Kidney (tissue), 13 donors: ENCODE measurements at regions not wholly inside any gene's neighbourhood (a gene's known extent, or its start where the extent isn't known, plus 50 kb on each side); places are given as distances from the start of the nearest gene placed in this dataset.

Experiments used
- DNase-seq, 5 donors: peaks; one replicate each; pipeline ENCODE4 v3.0.0-alpha.2; 2013 to 2020
- FAIRE-seq: peaks from 2 replicates; lab custom pipeline; 2012; peaks lifted over from hg19 to GRCh38; lab: Jason Lieb, UNC
- H3K27ac ChIP-seq, 2 donors: one replicate each; pipeline ENCODE4 v1.7.0; 2013; ENCODE audit warnings: low read depth in 2 of 2, low read length in 2 of 2, inconsistent platforms in 1 of 2
- H3K27me3 ChIP-seq: one replicate; pipeline ENCODE4 v1.7.1; 2013; ENCODE audit warnings: low read length, inconsistent platforms; ENCODE audit not compliant: control insufficient read depth, insufficient read depth
- H3K36me3 ChIP-seq, 3 donors: one replicate each; pipeline versions ENCODE4 v1.7.0 to v1.7.1; 2013; ENCODE audit warnings: low read length in 3 of 3, control low read depth in 1 of 3, inconsistent platforms in 1 of 3; ENCODE audit not compliant: insufficient read depth in 3 of 3, control insufficient read depth in 2 of 3
- H3K4me1 ChIP-seq, 3 donors: one replicate each; pipeline versions ENCODE4 v1.7.0 to v1.7.1; 2013; ENCODE audit warnings: low read length in 3 of 3, inconsistent platforms in 1 of 3, low read depth in 1 of 3; ENCODE audit not compliant: control insufficient read depth in 2 of 3, insufficient read depth in 2 of 3
- H3K4me3 ChIP-seq, 3 donors: one replicate each; pipeline versions ENCODE4 v1.7.0 to v1.8.1; 2013; ENCODE audit warnings: low read length in 3 of 3, control low read depth in 1 of 3, inconsistent platforms in 1 of 3
- H3K9ac ChIP-seq, 3 donors: one replicate each; pipeline versions ENCODE4 v1.7.0 to v1.7.1; 2013; ENCODE audit warnings: low read length in 3 of 3, control low read depth in 1 of 3, inconsistent platforms in 1 of 3
- H3K9me3 ChIP-seq, 3 donors: one replicate each; pipeline versions ENCODE4 v1.7.0 to v1.7.1; 2013; ENCODE audit warnings: low read length in 3 of 3, control low read depth in 1 of 3, inconsistent platforms in 1 of 3; ENCODE audit not compliant: control insufficient read depth in 2 of 3, insufficient read depth in 1 of 3
- intact Hi-C: fragments of 100-400 bp; cut with DNase I; formaldehyde crosslinking; loops from one replicate; pipeline ENCODE4 v1.11.1; 2022
- TF ChIP-seq, protein P1 (sequence below): IDR thresholded peaks from 3 replicates; pipeline ENCODE4 v1.5.1; 2012; ENCODE audit warnings: mild to moderate bottlenecking, moderate library complexity, borderline replicate concordance; ENCODE audit not compliant: insufficient read depth; ENCODE audit errors: extremely low read depth
- donor health status: control.
- donor health status: control.
- donor health status: control.
- donor health status: control.
- donor health status: control.
- donor health status: DM: yes; HTN: yes; CAD: no.
- donor health status: Normal renal cell carcinoma (clear cell type).

DNA sequence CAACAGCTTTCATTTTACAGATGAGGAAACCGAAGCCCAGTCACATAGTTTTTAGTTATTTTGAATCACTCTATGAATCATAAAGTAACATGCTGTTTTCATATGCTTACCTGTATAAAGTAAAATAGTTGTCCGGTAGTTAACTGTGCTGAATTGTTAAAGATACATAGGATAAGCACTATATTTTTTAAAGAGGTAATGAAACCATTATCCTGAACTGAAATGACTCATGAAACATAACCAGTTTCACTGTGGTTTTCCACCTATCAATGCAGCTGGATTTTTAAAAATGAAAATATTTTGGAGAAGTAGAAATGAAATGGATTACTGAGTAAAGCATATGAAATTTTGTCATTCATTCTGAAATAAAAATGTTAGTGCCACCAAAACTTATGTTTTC, 655.0 kb downstream of the OLFM4 start:
- FAIRE-seq: no peak
- H3K4me3 ChIP-seq: no peak overlapping the region
- no peak overlapping the region for H3K9ac ChIP-seq
- H3K36me3 ChIP-seq: no peaks in the 10 kb centered on the region
- H3K9me3 ChIP-seq: peaks cover 0 to 2% (median 0%) of the 10 kb centered on the region in 3 donors
- intact Hi-C loops: no loop called here
- no peaks in the 10 kb centered on the region for H3K27me3 ChIP-seq
- TF ChIP-seq, protein P1, sequence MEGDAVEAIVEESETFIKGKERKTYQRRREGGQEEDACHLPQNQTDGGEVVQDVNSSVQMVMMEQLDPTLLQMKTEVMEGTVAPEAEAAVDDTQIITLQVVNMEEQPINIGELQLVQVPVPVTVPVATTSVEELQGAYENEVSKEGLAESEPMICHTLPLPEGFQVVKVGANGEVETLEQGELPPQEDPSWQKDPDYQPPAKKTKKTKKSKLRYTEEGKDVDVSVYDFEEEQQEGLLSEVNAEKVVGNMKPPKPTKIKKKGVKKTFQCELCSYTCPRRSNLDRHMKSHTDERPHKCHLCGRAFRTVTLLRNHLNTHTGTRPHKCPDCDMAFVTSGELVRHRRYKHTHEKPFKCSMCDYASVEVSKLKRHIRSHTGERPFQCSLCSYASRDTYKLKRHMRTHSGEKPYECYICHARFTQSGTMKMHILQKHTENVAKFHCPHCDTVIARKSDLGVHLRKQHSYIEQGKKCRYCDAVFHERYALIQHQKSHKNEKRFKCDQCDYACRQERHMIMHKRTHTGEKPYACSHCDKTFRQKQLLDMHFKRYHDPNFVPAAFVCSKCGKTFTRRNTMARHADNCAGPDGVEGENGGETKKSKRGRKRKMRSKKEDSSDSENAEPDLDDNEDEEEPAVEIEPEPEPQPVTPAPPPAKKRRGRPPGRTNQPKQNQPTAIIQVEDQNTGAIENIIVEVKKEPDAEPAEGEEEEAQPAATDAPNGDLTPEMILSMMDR: no peak
- no peaks in the 10 kb centered on the region for H3K4me1 ChIP-seq
- DNase-seq: no peak
- H3K27ac ChIP-seq: no peak overlapping the region

DNA sequence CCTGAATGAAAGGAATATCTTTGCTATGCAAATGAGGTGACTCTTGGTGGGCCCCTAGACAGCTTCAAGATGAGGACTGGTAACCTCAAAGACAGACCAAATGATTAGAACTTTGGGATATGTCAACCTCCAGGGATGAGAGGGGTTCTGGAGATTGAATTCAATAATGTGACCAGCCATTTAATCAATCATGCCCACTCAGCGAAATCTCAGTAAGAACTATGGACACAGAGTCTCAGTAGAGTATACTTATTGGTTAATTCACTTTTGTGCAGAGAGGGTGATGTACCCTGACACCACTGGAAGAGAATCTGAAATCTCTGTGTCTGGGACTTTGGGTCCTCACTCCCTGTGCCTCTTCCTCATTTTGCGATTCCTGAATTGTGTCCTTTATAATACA, 662.8 kb downstream of the OLFM4 start:
- Histone ChIP-seq H3K9ac (no peak overlapping the region), H3K36me3 (no peaks in the 10 kb centered on the region), H3K4me1 (no peaks in the 10 kb centered on the region), H3K4me3 (no peak overlapping the region), H3K27me3 (no peaks in the 10 kb centered on the region), H3K27ac (no peak overlapping the region), H3K9me3 (no peaks in the 10 kb centered on the region)
- intact Hi-C loops: no loop called here
- TF ChIP-seq, protein P1: no peak
- FAIRE-seq: no peak
- DNase-seq: no peak

DNA sequence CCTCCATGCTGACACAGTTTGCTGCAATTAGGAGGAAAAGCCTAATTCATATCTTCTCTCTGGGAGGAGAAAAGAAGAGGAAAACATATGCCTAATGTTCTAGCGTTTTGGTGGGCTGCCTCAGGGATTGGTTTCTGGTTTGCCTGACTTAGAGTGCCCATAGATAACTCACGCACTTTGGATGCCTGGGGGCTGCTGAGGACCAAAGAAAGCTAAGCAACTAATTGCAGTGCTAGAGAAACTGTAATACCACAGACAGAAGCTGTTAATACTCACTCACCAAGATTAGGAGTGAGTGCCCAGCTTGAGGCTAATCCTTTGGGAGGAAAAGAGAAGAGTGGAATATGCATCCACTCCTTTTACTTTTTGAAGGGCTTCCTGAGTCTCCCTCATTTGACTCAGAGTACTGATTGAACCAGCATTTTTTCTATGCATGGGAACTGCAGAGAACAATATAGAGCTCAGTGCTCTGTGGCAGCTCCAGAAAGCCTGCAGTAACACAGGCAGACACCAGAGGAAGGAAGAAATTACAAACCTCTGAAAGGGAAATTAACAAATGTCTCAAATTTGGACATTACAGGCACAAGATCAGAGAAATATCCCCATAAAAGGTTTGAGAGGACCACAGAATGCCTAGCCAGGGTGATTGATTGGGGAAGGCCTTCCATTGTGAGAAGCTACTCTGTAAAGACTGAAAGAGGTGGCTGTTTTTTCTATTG, 666.4 kb downstream of the OLFM4 start:
- H3K9ac ChIP-seq: no peak overlapping the region
- H3K4me1 ChIP-seq: no peaks in the 10 kb centered on the region
- peaks cover 0 to 3% (median 0%) of the 10 kb centered on the region in 3 donors for H3K9me3 ChIP-seq
- DNase-seq (no peak), FAIRE-seq (no peak)
- H3K27ac ChIP-seq: no peak overlapping the region
- H3K36me3 ChIP-seq: no peaks in the 10 kb centered on the region
- TF ChIP-seq, protein P1: no peak
- no peaks in the 10 kb centered on the region for H3K27me3 ChIP-seq
- no peak overlapping the region for H3K4me3 ChIP-seq
- intact Hi-C loops: no loop called here
